ENCODE measurements at regions not wholly inside any gene's neighbourhood (a gene's known extent, or its start where the extent isn't known, plus 50 kb on each side); places are given as distances from the start of the nearest gene placed in this dataset.
A peak's percentile ranks its signal among the peaks of the same experiment; 100 is the strongest.

GRCh38 chr10:94076325-94076841 lies 82.7 kb downstream of the PLCE1 start:
- ChIA-PET CTCF (interaction anchor here (0.6 to 2.0 kb wide), 10 partner anchors 47 to 368 kb away, joined by 3 to 10 read pairs (median 3); no protein-coding TSS in a partner anchor), POLR2A (interaction anchor here (1.5 kb wide), 1 partner anchor 10 kb away, joined by 3 read pairs; no protein-coding TSS in a partner anchor)
- no peak overlapping the region for H3K27ac ChIP-seq (ENCODE audit: extremely low read depth, low read depth, low read length)
- TF ChIP-seq ZNF610 (tag by site-specific recombination; IDR thresholded peaks at IDR 0.05; ENCODE audit: borderline replicate concordance) (no peak), EGR2 (tag by site-specific recombination; IDR thresholded peaks at IDR 0.05; ENCODE audit: low read depth) (peak; percentile 49; the same call in 1 of the 2 replicates), CTCF (tag by site-specific recombination; IDR thresholded peaks at IDR 0.05) (0 out of 2 replicates have a peak, but pooled peaks have one; percentile 14), PRDM6 (tag by site-specific recombination; IDR thresholded peaks at IDR 0.05) (0 out of 2 replicates have a peak, but pooled peaks have one; percentile 2), ZNF654 (tag by site-specific recombination; IDR thresholded peaks at IDR 0.05; ENCODE audit: low read depth) (peak; percentile 34; the same call in 1 of the 2 replicates)
- no peaks in the 10 kb centered on the region for H3K36me3 ChIP-seq (ENCODE audit: control insufficient read depth in 2 of 2, insufficient read depth in 1 of 2, low read length in 2 of 2)
- H3K4me1 ChIP-seq (ENCODE audit: control insufficient read depth, insufficient read depth, low read length), result 0 out of 2 replicates have a peak, but pooled peaks cover 5% of the 10 kb centered on the region
- no peak overlapping the region for H3K4me3 ChIP-seq (ENCODE audit: low read depth, low read length)
- H3K9me3 ChIP-seq (ENCODE audit: control insufficient read depth, insufficient read depth, low read depth, low read length), result no peaks in the 10 kb centered on the region

GRCh38 chr10:94077042-94077441 lies 83.3 kb downstream of the PLCE1 start:
- no peak for TF ChIP-seq ZBTB1 (tag by site-specific recombination; IDR thresholded peaks at IDR 0.05)
- TF ChIP-seq EGR2 (tag by site-specific recombination; IDR thresholded peaks at IDR 0.05; ENCODE audit: low read depth), result no peak
- TF ChIP-seq ZNF664 (tag by site-specific recombination; IDR thresholded peaks at IDR 0.05), result no peak
- TF ChIP-seq ZNF621 (tag by site-specific recombination; IDR thresholded peaks at IDR 0.05), result no peak
- TF ChIP-seq ZNF354C (tag by site-specific recombination; IDR thresholded peaks at IDR 0.05; ENCODE audit: borderline replicate concordance, low read depth), result no peak
- TF ChIP-seq ZNF501 (tag by site-specific recombination; IDR thresholded peaks at IDR 0.05), result no peak
- no peak for TF ChIP-seq ZSCAN16 (tag by site-specific recombination; IDR thresholded peaks at IDR 0.05)
- no peak for TF ChIP-seq ZNF280D (tag by site-specific recombination; IDR thresholded peaks at IDR 0.05)
- TF ChIP-seq SCRT1 (tag by site-specific recombination; IDR thresholded peaks at IDR 0.05; ENCODE audit: borderline replicate concordance), result no peak
- no peak for TF ChIP-seq ZNF707 (tag by site-specific recombination; IDR thresholded peaks at IDR 0.05)
- no peak for TF ChIP-seq ZNF335 (tag by site-specific recombination; conservative IDR thresholded peaks at IDR 0.05)
- TF ChIP-seq ZNF292 (tag by site-specific recombination; IDR thresholded peaks at IDR 0.05; ENCODE audit: borderline replicate concordance, low read depth), result no peak
- no peak for TF ChIP-seq MEIS1 (CRISPR knock-in tag; IDR thresholded peaks at IDR 0.05; ENCODE audit: borderline replicate concordance)
- no peak for TF ChIP-seq ZNF600 (tag by site-specific recombination; IDR thresholded peaks at IDR 0.05)
- no peak for TF ChIP-seq ZNF513 (tag by site-specific recombination; IDR thresholded peaks at IDR 0.05)
- Histone ChIP-seq H3K36me3 (ENCODE audit: control insufficient read depth in 2 of 2, insufficient read depth in 1 of 2, low read length in 2 of 2) (no peaks in the 10 kb centered on the region), H3K4me1 (ENCODE audit: control insufficient read depth, insufficient read depth, low read length) (0 out of 2 replicates have a peak, but pooled peaks cover 5% of the 10 kb centered on the region), H3K9me3 (ENCODE audit: control insufficient read depth, insufficient read depth, low read depth, low read length) (no peaks in the 10 kb centered on the region), H3K4me3 (ENCODE audit: low read depth, low read length) (no peak overlapping the region), H3K27ac (ENCODE audit: extremely low read depth, low read depth, low read length) (no peak overlapping the region)
- POLR2A ChIA-PET, result no interaction called here
- CTCF ChIA-PET, result interaction anchor here (0.6 to 2.0 kb wide), 6 partner anchors 61 to 272 kb away, joined by 3 to 10 read pairs (median 4); no protein-coding TSS in a partner anchor

Data from HEK293 (cell line).